ENCODE measurements at regions not wholly inside any gene's neighbourhood (a gene's known extent, or its start where the extent isn't known, plus 50 kb on each side); places are given as distances from the start of the nearest gene placed in this dataset.
"Not testable (repeated sequence)": the region's sequence is repeated elsewhere in the genome, so short reads cannot be mapped to it uniquely, and the experiment has no call there.

GRCh38 chr3:158026236-158026635, 80.0 kb downstream of the SHOX2 start:
- Mint-ChIP-seq H3K9me3 (no peaks in the 10 kb centered on the region), H3K4me3 (no peak overlapping the region), H3K27me3 (ENCODE audit: low read depth, poor library complexity) (no peaks in the 10 kb centered on the region), H3K4me1 (no peaks in the 10 kb centered on the region), H3K27ac (no peak overlapping the region), H3K36me3 (ENCODE audit: low read depth) (no peaks in the 10 kb centered on the region)
- no peak for DNase-seq
- TF ChIP-seq CTCF (IDR thresholded peaks at IDR 0.05), result no peak

GRCh38 chr3:158019897-158020296, 86.3 kb downstream of the SHOX2 start:
- peaks cover 17% of the 10 kb centered on the region for H3K9me3 Mint-ChIP-seq
- not testable (repeated sequence) for H3K27ac Mint-ChIP-seq; H3K4me1 Mint-ChIP-seq; H3K4me3 Mint-ChIP-seq; H3K36me3 Mint-ChIP-seq (ENCODE audit: low read depth); DNase-seq; H3K27me3 Mint-ChIP-seq (ENCODE audit: low read depth, poor library complexity)

- peaks cover 2% of the 10 kb centered on the region for H3K27me3 Mint-ChIP-seq (ENCODE audit: low read depth, poor library complexity)
- no peak for TF ChIP-seq CTCF (IDR thresholded peaks at IDR 0.05)
- no peak for DNase-seq
- H3K9me3 Mint-ChIP-seq, result peaks cover 17% of the 10 kb centered on the region
- H3K4me1 Mint-ChIP-seq, result no peaks in the 10 kb centered on the region
- no peak overlapping the region for H3K27ac Mint-ChIP-seq
- H3K36me3 Mint-ChIP-seq (ENCODE audit: low read depth), result no peaks in the 10 kb centered on the region
- H3K4me3 Mint-ChIP-seq, result no peak overlapping the region
Observed at GRCh38 chr3:158018462-158018861, 87.8 kb downstream of the SHOX2 start.

DNA sequence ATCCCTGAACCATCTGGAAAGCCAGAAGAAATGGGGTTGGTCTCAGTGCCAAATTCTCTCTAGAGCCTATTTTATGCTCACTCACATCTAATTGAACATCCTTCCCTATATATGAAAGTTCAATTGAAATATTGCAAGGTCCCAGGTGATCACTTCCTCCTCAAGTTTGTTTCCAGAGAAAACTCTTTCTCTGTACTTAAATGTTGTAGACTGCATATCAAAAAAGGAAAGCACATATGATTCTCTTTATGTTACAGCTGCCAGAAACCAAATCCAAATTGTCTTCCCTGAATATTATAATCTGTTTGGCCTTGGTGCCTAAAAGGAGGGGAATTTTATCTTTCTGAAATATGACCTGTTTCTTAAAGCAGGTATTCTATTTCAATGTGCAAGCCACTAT, 93.3 kb downstream of the SHOX2 start:
- H3K4me1 Mint-ChIP-seq, result no peaks in the 10 kb centered on the region

DNA sequence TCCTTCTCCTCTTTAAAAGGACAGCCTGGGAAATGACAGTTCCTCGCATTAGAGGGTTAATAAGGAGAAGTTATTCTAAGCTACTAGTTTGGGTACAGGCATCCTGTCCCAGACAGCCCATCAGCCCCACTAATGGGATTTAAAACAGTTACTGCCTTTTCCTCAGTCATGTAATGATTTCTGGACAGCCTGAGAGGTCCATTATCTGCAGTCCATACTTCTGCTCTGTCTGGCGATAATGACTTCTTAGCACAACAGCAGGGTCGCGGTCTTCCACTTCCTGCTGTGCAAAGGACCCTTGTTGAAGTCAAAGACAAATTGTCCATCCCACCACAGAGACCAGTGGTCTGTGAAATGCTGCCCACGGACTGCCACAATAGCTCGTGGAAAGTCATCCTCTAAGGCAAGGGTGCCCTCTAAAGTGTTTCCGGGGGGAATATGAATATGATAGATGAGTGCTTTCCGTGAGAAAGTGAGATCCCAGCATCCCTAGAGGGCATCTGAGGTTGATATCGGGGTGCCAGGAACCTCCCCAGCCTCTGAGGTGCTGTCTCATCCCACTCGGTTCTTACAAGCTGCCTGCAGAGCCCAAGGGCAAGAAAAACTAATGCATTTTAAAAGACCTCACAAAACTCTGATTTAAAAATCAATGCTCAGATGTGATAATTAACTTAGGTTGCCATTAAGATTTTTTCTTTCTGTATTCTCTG, 100.7 kb downstream of the SHOX2 start:
- no peak for DNase-seq
- H3K4me3 Mint-ChIP-seq, result no peak overlapping the region
- H3K27ac Mint-ChIP-seq, result no peak overlapping the region

More for the DNA sequence above, 93.3 kb downstream of the SHOX2 start:
- no peak overlapping the region for H3K27ac Mint-ChIP-seq
- H3K9me3 Mint-ChIP-seq, result peaks cover 33% of the 10 kb centered on the region
- TF ChIP-seq CTCF (IDR thresholded peaks at IDR 0.05), result no peak
- no peaks in the 10 kb centered on the region for H3K36me3 Mint-ChIP-seq (ENCODE audit: low read depth)
- H3K27me3 Mint-ChIP-seq (ENCODE audit: low read depth, poor library complexity), result no peaks in the 10 kb centered on the region
- no peak for DNase-seq
- H3K4me3 Mint-ChIP-seq, result no peak overlapping the region

DNA sequence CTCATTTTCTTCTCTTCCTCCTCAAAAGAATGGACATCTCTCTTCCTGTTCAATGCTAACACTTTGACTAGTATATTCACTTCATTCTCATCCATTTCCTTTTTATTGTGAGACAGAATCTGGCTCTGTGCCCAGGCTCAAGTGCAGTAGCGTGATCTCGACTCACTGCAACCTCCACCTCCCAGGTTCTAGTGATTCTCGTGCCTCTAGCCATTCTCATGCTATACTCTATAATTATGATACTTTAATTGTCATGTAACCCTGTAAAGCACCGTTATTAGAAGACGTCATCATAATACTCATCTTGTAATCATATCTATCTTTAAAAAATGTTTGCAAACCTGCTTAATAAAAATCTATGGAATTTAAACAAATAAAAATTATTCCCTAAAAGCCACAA, 107.0 kb downstream of the SHOX2 start:
- peaks cover 22% of the 10 kb centered on the region for H3K9me3 Mint-ChIP-seq

More for the DNA sequence above, 100.7 kb downstream of the SHOX2 start:
- Mint-ChIP-seq H3K36me3 (ENCODE audit: low read depth) (no peaks in the 10 kb centered on the region), H3K4me1 (no peaks in the 10 kb centered on the region), H3K9me3 (peaks cover 27% of the 10 kb centered on the region), H3K27me3 (ENCODE audit: low read depth, poor library complexity) (peaks cover 8% of the 10 kb centered on the region)
- TF ChIP-seq CTCF (IDR thresholded peaks at IDR 0.05), result no peak

More for the DNA sequence above, 107.0 kb downstream of the SHOX2 start:
- no peaks in the 10 kb centered on the region for H3K36me3 Mint-ChIP-seq (ENCODE audit: low read depth)
- peaks cover 8% of the 10 kb centered on the region for H3K27me3 Mint-ChIP-seq (ENCODE audit: low read depth, poor library complexity)
- TF ChIP-seq CTCF (IDR thresholded peaks at IDR 0.05), result no peak
- no peaks in the 10 kb centered on the region for H3K4me1 Mint-ChIP-seq
- no peak for DNase-seq
- H3K4me3 Mint-ChIP-seq, result no peak overlapping the region
- no peak overlapping the region for H3K27ac Mint-ChIP-seq

Measured in nephron progenitor cell (in vitro differentiated cells).